CD4-positive, alpha-beta T cell treated with Interleukin-17A for 4 hours (primary cell): ENCODE measurements at regions not wholly inside any gene's neighbourhood (a gene's known extent, or its start where the extent isn't known, plus 50 kb on each side); places are given as distances from the start of the nearest gene placed in this dataset.

ENCODE experiments used
- DNase-seq: peaks from one replicate; pipeline ENCODE4 v3.0.0-alpha.2; 2020; ENCODE audit warnings: mixed read lengths

- DNase-seq, result no peak
Measured at GRCh38 chr1:94325377-94326302, 88.3 kb upstream of the ARHGAP29 start.

- no peak for DNase-seq
Measured at GRCh38 chr1:94324178-94324544, 86.8 kb upstream of the ARHGAP29 start.

- DNase-seq, result no peak
Measured at GRCh38 chr1:94323311-94324177, 86.2 kb upstream of the ARHGAP29 start.

GRCh38 chr1:94322696-94323095, 85.3 kb upstream of the ARHGAP29 start:
- no peak for DNase-seq

- DNase-seq, result no peak
Measured at GRCh38 chr1:94321662-94322061, 84.3 kb upstream of the ARHGAP29 start.

GRCh38 chr1:94319319-94320102, 82.1 kb upstream of the ARHGAP29 start:
- DNase-seq, result no peak

GRCh38 chr1:94318505-94319030, 81.2 kb upstream of the ARHGAP29 start:
- no peak for DNase-seq

- DNase-seq, result no peak
Measured at GRCh38 chr1:94317790-94318188, 80.4 kb upstream of the ARHGAP29 start.

- DNase-seq, result no peak
Measured at GRCh38 chr1:94316836-94317789, 79.7 kb upstream of the ARHGAP29 start.

GRCh38 chr1:94316183-94316582, 78.8 kb upstream of the ARHGAP29 start:
- no peak for DNase-seq

- no peak for DNase-seq
Measured at GRCh38 chr1:94315552-94316116, 78.2 kb upstream of the ARHGAP29 start.

GRCh38 chr1:94314222-94314858, 77.0 kb upstream of the ARHGAP29 start:
- no peak for DNase-seq

- no peak for DNase-seq
Measured at GRCh38 chr1:94310570-94311270, 73.3 kb upstream of the ARHGAP29 start.

- no peak for DNase-seq
Measured at GRCh38 chr1:94309829-94310569, 72.6 kb upstream of the ARHGAP29 start.

- no peak for DNase-seq
Measured at GRCh38 chr1:94309216-94309615, 71.8 kb upstream of the ARHGAP29 start.

GRCh38 chr1:94306521-94306920, 69.1 kb upstream of the ARHGAP29 start:
- DNase-seq, result no peak

- no peak for DNase-seq
Measured at GRCh38 chr1:94305704-94306103, 68.3 kb upstream of the ARHGAP29 start.

- no peak for DNase-seq
Measured at GRCh38 chr1:94304553-94304952, 67.2 kb upstream of the ARHGAP29 start.

GRCh38 chr1:94303005-94303404, 65.6 kb upstream of the ARHGAP29 start:
- DNase-seq, result no peak
